LNCaP clone FGC (cell line): ENCODE measurements at regions not wholly inside any gene's neighbourhood (a gene's known extent, or its start where the extent isn't known, plus 50 kb on each side); places are given as distances from the start of the nearest gene placed in this dataset.
"Not testable (repeated sequence)": the region's sequence is repeated elsewhere in the genome, so short reads cannot be mapped to it uniquely, and the experiment has no call there.

Experiments used
- DNase-seq: peaks from one replicate; pipeline ENCODE4 v3.0.0-alpha.2; 2011; ENCODE audit warnings: low read depth
- H3K4me3 ChIP-seq: 2 replicates; pipeline ENCODE4 v1.5.1; 2011; ENCODE audit warnings: mild to moderate bottlenecking, low read depth, low read length, control low read depth
- TF ChIP-seq, protein P1 (sequence below): IDR thresholded peaks from 2 replicates; pipeline ENCODE4 v1.5.1; 2012; ENCODE audit warnings: mild to moderate bottlenecking; ENCODE audit not compliant: control insufficient read depth, insufficient read depth; ENCODE audit errors: extremely low read depth

DNA sequence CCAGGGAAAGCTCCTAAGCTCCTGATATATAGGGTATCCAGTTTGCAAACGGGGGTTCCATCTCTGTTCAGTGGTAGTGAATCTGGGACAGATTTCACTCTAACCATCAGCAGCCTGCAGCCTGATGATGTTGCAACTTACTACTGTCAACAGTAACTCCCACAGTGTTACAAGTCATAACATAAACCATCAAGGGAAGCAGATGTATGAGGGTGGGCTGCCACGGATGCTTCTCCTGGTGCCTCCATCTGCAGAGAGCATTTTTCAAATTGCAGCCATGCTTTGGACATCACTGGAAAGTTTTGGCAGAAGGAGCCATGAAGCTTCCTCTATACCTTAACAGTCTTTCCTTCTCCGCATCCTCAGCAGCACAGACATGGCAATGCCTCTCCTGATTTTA lies 234.5 kb downstream of the ANKRD36B start:
- no peak overlapping the region for H3K4me3 ChIP-seq
- no peak for DNase-seq
- TF ChIP-seq, protein P1, sequence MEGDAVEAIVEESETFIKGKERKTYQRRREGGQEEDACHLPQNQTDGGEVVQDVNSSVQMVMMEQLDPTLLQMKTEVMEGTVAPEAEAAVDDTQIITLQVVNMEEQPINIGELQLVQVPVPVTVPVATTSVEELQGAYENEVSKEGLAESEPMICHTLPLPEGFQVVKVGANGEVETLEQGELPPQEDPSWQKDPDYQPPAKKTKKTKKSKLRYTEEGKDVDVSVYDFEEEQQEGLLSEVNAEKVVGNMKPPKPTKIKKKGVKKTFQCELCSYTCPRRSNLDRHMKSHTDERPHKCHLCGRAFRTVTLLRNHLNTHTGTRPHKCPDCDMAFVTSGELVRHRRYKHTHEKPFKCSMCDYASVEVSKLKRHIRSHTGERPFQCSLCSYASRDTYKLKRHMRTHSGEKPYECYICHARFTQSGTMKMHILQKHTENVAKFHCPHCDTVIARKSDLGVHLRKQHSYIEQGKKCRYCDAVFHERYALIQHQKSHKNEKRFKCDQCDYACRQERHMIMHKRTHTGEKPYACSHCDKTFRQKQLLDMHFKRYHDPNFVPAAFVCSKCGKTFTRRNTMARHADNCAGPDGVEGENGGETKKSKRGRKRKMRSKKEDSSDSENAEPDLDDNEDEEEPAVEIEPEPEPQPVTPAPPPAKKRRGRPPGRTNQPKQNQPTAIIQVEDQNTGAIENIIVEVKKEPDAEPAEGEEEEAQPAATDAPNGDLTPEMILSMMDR = no peak

- no peak overlapping the region for H3K4me3 ChIP-seq
- TF ChIP-seq, protein P1 = no peak
- no peak for DNase-seq
These were observed 235.1 kb downstream of the ANKRD36B start for GRCh38 chr2:97354576-97354975.

- TF ChIP-seq, protein P1 = no peak
- H3K4me3 ChIP-seq = no peak overlapping the region
- no peak for DNase-seq
These were observed 235.9 kb downstream of the ANKRD36 start for GRCh38 chr2:97348841-97349240.

DNA sequence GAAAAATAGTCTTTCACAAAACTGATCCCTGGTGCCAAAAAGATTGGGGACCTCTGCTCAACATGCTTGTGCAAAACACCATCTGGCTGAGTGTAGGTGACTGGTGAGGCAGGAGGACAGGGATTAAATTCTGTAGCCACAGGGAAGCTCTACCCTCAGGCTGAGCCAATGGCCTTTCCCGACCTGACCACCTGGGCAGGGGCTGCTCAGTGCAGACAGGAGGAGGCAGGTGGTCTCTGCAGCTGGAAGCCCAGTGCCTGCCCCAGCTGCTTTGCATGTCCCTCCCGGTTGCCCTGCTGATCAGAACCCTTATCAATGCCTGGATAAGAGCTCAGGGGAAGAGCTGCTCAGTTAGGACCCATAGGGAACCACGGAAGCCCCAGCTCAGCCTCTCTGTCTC lies 235.3 kb downstream of the ANKRD36 start:
- TF ChIP-seq, protein P1 = no peak
- no peak overlapping the region for H3K4me3 ChIP-seq
- DNase-seq = no peak

- not testable (repeated sequence) for DNase-seq, H3K4me3 ChIP-seq
These were observed 232.0 kb downstream of the ANKRD36 start for GRCh38 chr2:97344937-97345336.

DNA sequence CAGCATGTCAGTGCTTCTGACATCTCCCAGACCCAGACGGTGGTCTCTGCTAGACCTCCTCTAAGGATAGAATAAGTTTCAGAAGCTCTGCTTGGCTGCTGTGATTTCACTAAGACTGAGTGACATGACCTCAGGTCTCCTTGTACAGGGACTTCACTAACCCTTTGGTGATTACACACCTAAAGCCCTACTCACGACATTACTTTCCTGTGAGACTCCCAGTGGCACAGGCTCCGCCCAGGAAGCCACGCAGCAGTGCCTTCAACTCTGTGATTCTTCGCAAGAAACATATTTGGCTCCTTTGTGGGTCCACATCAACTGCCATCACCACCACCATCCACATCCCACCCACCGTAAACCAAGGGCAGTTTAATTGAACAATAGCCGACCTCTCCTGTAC lies 220.7 kb downstream of the ANKRD36 start:
- not testable (repeated sequence) for H3K4me3 ChIP-seq, DNase-seq

GRCh38 chr2:97332184-97332583 lies 219.2 kb downstream of the ANKRD36 start:
- DNase-seq, H3K4me3 ChIP-seq: not testable (repeated sequence)

- not testable (repeated sequence) for H3K4me3 ChIP-seq, DNase-seq
These were observed 209.2 kb downstream of the ANKRD36 start for GRCh38 chr2:97321936-97322713.

DNA sequence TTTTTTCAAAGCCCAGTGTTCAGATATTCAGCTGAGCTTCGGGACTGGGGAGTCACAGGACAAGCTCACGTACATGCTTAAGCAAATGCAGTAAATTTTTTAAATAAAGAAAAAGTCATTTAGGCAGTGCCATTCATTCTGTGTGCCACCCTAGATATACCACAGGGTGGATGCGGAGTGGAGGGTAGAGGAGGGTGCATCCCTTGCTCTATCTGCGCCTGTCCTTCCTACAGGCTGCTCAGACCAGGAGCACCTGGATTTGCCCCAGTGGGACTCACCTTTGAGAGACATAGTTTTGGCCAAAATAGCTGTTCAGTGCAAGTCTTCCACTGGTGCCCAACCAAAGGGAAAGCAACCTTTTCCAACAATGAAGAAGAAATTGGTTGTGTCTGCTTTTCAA lies 202.4 kb downstream of the ANKRD36 start:
- DNase-seq, H3K4me3 ChIP-seq: not testable (repeated sequence)

GRCh38 chr2:97312426-97312825 lies 199.5 kb downstream of the ANKRD36 start:
- H3K4me3 ChIP-seq, DNase-seq: not testable (repeated sequence)

DNA sequence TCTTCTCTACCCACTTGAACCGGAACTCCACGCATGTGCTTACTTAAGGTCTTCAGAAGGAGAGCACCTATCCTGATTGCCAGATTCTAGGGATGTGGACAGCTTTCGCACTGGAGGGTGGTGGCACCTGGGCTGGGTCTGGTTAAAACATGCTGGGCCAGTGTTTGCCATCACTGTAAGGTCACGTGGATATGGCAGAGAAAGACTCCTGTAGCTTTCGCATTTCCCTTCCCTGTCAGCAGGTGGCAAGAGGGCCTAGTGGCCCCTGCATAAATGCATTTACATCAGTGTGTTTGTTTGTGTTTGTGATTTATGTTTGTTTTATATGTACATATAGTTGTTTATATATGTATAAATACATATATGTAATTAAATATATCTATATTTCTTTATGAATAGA lies 192.5 kb downstream of the ANKRD36 start:
- not testable (repeated sequence) for DNase-seq, H3K4me3 ChIP-seq

GRCh38 chr2:97302881-97303280 lies 189.9 kb downstream of the ANKRD36 start:
- not testable (repeated sequence) for DNase-seq, H3K4me3 ChIP-seq

DNA sequence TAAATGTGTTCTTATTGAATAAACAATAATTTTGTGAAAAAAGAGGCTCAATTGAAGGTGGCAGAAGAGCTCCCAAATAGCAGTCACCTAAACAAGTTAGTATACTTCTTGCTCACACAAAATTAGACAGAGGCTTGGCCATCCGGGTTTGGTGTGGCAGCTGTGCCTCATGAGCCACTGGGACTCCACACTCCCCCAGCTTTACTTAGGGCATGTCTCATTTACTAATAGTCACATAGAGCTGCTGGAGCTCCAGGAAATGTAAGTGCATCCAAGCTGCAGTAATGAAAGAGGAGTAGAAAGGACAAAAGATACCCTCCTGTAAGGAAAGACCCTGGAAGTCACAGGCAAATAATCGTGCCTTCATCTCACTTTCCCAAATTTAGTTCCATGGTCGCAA lies 188.8 kb downstream of the ANKRD36 start:
- DNase-seq, H3K4me3 ChIP-seq: not testable (repeated sequence)
